Fibroblast of lung (primary cell): ENCODE measurements at regions not wholly inside any gene's neighbourhood (a gene's known extent, or its start where the extent isn't known, plus 50 kb on each side); places are given as distances from the start of the nearest gene placed in this dataset.

Experiments
- EZH2 ChIP-seq: IDR thresholded peaks from 2 replicates; pipeline ENCODE4 v1.5.1; 2012; ENCODE audit warnings: low read length, control low read depth, mild to moderate bottlenecking; ENCODE audit errors: missing control alignments
- TF ChIP-seq, protein P1 (sequence below), 2 donors: IDR thresholded peaks in 1 of 2; conservative IDR thresholded peaks in 1 of 2; 1 replicate in 1 of 2; 2 replicates in 1 of 2; pipeline ENCODE4 v1.5.1; 2011 to 2012; ENCODE audit warnings: low read length in 2 of 2, control low read depth in 1 of 2, inconsistent platforms in 1 of 2, low read depth in 1 of 2, mild to moderate bottlenecking in 1 of 2

GRCh38 chr4:58953575-58953974 is 1843.4 kb upstream of the IGFBP7 start:
- TF ChIP-seq, protein P1, sequence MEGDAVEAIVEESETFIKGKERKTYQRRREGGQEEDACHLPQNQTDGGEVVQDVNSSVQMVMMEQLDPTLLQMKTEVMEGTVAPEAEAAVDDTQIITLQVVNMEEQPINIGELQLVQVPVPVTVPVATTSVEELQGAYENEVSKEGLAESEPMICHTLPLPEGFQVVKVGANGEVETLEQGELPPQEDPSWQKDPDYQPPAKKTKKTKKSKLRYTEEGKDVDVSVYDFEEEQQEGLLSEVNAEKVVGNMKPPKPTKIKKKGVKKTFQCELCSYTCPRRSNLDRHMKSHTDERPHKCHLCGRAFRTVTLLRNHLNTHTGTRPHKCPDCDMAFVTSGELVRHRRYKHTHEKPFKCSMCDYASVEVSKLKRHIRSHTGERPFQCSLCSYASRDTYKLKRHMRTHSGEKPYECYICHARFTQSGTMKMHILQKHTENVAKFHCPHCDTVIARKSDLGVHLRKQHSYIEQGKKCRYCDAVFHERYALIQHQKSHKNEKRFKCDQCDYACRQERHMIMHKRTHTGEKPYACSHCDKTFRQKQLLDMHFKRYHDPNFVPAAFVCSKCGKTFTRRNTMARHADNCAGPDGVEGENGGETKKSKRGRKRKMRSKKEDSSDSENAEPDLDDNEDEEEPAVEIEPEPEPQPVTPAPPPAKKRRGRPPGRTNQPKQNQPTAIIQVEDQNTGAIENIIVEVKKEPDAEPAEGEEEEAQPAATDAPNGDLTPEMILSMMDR (conservative IDR thresholded peaks at IDR 0.05 in 1 of 2, IDR thresholded peaks at IDR 0.05 in 1 of 2; ENCODE audit: low read depth in 1 of 2, low read length in 2 of 2) = no peak
- TF ChIP-seq EZH2 = no peak
